GM19238 (cell line): ENCODE measurements at regions not wholly inside any gene's neighbourhood (a gene's known extent, or its start where the extent isn't known, plus 50 kb on each side); places are given as distances from the start of the nearest gene placed in this dataset.
"Not testable (repeated sequence)": the region's sequence is repeated elsewhere in the genome, so short reads cannot be mapped to it uniquely, and the experiment has no call there.

ENCODE experiments used
- DNase-seq: peaks from one replicate; pipeline ENCODE4 v3.0.0; 2011; ENCODE audit warnings: low spot score; ENCODE audit not compliant: insufficient read length

- not testable (repeated sequence) for DNase-seq
Measured at GRCh38 chr9:29450343-29450875, 1877.1 kb upstream of the C9orf72 start.

- no peak for DNase-seq
Measured at GRCh38 chr9:29456940-29457339, 1883.7 kb upstream of the C9orf72 start.

DNA sequence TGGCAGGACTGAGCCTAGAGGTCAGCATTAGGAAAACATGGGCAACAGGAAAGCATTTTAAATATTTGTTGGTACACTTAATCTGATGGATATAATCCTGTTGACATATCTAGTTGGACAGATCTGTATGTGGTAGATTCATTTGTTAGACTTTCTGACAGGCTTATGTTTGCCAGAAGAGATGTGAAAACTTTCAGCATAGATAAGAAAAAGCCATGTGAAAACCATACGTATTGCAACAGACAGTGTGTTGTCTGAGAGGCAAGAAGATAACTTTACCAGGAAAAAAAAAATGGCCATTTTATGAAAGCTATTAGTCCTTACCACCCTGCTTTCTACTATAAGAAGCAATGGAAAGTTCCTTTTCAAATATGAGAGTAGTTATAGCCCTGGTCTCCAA is 1902.2 kb upstream of the C9orf72 start:
- no peak for DNase-seq

DNA sequence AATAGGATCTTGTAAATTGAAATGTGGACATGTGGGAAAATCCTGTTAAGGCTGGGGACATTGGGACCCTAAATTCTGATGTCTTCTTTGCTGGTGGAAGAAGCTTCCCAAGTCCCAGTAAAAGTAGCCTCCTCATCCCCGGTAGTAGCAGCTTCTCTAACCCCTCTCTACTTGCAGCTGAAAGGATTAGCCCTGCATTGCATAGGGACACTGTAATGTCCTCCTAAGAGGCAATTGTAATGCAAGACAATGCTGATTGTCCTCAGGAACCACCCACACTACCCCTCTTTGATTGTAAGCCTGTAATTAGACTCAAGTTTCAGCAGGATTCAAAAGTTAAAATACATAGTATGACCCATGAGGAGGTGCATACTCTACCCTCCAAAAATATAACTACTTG is 1938.4 kb upstream of the C9orf72 start:
- no peak for DNase-seq

- DNase-seq = no peak
Measured at GRCh38 chr9:29514336-29514735, 1941.1 kb upstream of the C9orf72 start.

- no peak for DNase-seq
Measured at GRCh38 chr9:29514862-29515261, 1941.6 kb upstream of the C9orf72 start.

GRCh38 chr9:29548436-29548835 is 1975.2 kb upstream of the C9orf72 start:
- DNase-seq = no peak

- no peak for DNase-seq
Measured at GRCh38 chr9:29555502-29555901, 1982.2 kb upstream of the C9orf72 start.

GRCh38 chr9:29556317-29556716 is 1983.0 kb upstream of the C9orf72 start:
- DNase-seq = no peak

DNA sequence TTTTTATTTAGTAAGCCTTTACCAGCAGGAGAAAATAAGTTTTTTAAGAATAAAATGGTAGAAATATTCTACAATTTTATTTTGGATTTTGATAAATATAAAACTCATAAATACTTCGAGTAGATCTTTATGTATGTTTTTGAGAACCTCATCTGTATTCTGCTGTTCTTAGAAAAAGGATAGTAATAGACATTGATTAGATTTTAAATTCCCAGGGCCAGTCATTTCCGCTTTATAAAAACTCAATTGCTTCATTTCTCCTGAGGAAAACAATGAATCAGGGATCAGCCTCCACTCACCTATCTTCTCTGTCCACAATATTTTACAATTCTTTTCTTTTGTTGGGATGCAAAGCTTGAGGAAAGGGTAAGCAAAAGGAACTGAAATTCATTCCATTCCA is 1983.5 kb upstream of the C9orf72 start:
- no peak for DNase-seq

DNA sequence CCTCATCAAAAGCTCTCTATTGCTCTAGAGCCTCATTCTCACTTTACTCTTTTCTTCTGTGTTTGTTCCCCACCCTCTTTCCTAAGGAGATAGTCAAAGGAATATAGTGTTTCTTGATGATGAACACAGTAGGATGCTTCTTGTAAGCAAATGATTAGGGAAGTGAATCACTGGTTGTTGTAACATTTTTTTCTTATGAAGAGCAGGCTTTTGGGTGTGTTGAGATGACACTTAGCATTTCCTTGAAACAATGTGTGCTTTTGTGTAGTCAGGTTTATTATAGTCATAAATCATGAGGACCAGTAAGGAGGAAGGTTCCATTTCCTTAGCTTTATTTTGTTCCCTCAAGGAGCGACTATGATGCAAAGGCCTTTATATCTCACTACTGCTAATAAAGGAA is 1991.3 kb upstream of the C9orf72 start:
- DNase-seq = no peak

GRCh38 chr9:29575219-29575618 is 2001.9 kb upstream of the C9orf72 start:
- no peak for DNase-seq

DNA sequence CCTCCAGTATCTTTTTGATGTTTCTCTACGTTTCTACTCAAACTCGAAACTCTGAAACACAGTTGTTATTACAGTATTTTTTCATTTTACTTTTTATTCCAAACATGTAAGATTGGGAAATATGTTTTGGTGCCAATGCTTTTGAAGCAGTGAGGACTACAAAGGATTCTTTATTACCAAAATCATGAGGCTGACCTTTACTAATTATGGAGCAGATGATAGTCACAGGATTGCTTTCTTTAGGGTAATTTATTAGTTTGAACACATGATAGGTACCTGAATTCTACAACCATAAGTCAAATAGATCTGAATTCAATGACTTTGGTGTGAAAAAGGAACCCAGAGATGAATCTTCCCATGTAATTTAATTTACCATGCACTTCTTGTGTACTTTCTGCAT is 2015.1 kb upstream of the C9orf72 start:
- no peak for DNase-seq

DNA sequence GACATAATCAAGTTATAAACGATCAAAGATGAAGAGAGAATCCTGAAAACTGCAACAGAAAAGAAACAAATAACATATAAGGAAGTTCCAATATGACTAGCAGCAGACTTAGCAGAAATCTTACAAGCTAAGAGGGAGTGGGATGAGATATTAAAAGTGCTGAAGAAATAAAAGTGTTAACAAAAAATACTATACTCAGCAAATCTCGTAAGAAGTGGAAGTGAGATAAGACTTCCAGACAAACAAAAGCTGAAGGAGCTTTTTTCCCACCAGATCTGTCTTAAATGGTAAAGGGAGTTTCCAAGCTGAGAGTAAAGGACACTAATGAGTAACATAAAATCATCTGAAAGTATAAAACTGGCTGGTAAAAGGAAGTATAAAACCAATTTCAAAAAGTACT is 2036.0 kb upstream of the C9orf72 start:
- DNase-seq = no peak

- DNase-seq = no peak
Measured at GRCh38 chr9:29613773-29614172, 2040.5 kb upstream of the C9orf72 start.

GRCh38 chr9:29616844-29617243 is 2043.6 kb upstream of the C9orf72 start:
- DNase-seq = no peak

DNA sequence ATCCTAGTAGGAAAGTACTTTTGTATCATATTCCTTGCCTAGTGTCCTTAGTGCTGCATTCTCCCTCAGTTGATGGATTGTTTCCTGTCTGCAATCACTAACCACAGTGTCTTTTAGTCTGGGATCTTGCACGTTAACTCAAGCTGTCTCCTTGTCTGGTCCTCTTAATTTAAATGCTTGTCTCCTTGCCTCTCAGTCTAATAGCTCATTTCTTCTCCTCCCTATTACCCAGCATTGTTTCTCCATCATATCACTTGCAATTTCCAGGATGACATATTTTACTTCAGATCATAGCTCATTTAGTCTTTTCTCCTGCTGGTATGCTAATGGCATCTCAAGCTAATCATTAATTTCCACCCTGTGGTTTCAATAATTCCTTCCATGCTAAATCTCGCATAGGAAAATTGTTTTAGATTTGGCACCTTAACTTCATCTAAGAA is 2052.0 kb upstream of the C9orf72 start:
- DNase-seq = no peak

GRCh38 chr9:29625931-29626330 is 2052.7 kb upstream of the C9orf72 start:
- no peak for DNase-seq

DNA sequence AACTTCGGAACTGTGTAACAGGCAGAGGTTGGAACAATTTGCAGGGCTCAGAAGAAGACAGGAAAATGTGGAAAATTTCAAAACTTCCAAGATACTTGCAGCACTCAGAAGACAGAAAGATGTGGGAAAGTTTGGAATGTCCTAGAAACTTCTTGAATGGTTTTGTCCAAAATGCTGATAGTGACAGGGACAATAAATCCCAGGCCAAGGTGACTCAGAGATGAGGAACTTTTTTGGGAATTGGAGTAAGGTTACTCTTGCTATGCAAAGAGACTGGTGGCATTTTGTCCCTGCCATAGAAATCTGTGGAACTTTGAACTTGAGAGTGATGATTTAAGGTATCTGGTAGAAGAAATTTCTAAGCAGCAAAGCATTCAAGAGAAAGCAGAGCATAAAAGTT is 2055.6 kb upstream of the C9orf72 start:
- not testable (repeated sequence) for DNase-seq

GRCh38 chr9:29637471-29638237 is 2064.4 kb upstream of the C9orf72 start:
- no peak for DNase-seq

- DNase-seq = no peak
Measured at GRCh38 chr9:29640507-29640906, 2067.2 kb upstream of the C9orf72 start.

DNA sequence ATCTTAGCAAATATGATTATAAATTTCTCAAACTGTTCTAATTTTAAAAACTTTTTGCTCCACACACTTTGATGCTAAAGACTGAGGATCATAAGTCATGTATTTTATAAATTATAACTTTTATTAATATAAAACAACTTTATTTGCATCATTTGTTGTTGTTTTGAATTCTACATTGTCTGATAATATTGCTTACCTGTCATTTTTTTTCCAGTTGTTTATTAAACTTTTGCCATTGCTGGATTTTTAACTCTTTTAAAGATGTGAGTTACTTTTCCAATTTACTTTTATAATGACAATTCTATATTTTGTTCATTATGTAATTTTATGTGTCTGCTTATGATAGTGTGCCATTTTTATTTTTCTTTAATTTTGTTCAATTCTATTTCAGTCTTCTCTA is 2071.2 kb upstream of the C9orf72 start:
- DNase-seq = no peak

DNA sequence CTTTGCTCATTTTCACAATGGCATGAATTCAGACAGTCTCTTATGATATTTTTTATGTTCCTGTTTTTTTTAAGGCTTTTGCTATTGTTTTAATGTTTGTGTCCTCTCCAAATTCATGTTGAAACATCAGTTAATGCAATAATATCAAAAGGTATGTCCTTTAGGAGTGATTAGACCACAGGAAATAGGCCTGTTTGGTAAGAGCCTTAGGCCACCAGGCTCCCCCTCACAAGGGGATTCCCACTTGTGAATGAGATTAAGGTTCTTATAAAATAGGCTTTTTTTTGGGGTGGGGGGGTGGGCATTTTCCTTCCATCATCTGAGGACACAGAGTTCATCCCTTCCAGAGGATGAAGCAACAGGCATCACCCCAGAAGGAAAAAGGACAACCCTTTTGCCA is 2074.2 kb upstream of the C9orf72 start:
- DNase-seq = no peak
